T-helper 2 cell treated with Interferon-gamma antibody and Interleukin-4, amounts not matched to agents 100 ng/mL and 5 ng/mL, for 36 hours (primary cell): ENCODE measurements at regions not wholly inside any gene's neighbourhood (a gene's known extent, or its start where the extent isn't known, plus 50 kb on each side); places are given as distances from the start of the nearest gene placed in this dataset.

Experiments used
- intact Hi-C: fragments of 100-400 bp; cut with micrococcal nuclease; formaldehyde crosslinking; loops from one replicate; pipeline ENCODE4 v1.15.1; 2023

GRCh38 chr2:8462280-8462679 is 219.6 kb upstream of the ID2 start:
- intact Hi-C loops, result no loop called here

GRCh38 chr2:8462899-8463648 is 218.8 kb upstream of the ID2 start:
- intact Hi-C loops, result no loop called here

GRCh38 chr2:8465560-8465959 is 216.3 kb upstream of the ID2 start:
- intact Hi-C loops, result no loop called here

GRCh38 chr2:8469709-8470493 is 212.0 kb upstream of the ID2 start:
- intact Hi-C loops, result no loop called here

- intact Hi-C loops, result loop anchor here (2.0 kb wide), 1 partner anchor 16 kb away; no protein-coding TSS in a partner anchor
These were observed 209.1 kb upstream of the ID2 start for GRCh38 chr2:8472545-8473323.

GRCh38 chr2:8475349-8476031 is 206.4 kb upstream of the ID2 start:
- intact Hi-C loops, result loop anchor here (5.0 kb wide), 3 partner anchors 163 to 1038 kb away; partner anchors contain the start of gene ID2

GRCh38 chr2:8477552-8478470 is 204.0 kb upstream of the ID2 start:
- intact Hi-C loops, result loop anchor here (5.0 kb wide), 3 partner anchors 166 to 1041 kb away; partner anchors contain the start of gene ID2

GRCh38 chr2:8478471-8478793 is 203.4 kb upstream of the ID2 start:
- intact Hi-C loops, result loop anchor here (5.0 kb wide), 3 partner anchors 166 to 1041 kb away; partner anchors contain the start of gene ID2

GRCh38 chr2:8479298-8479697 is 202.6 kb upstream of the ID2 start:
- intact Hi-C loops, result loop anchor here (5.0 kb wide), 3 partner anchors 167 to 1042 kb away; partner anchors contain the start of gene ID2

- intact Hi-C loops, result loop anchor here (2.0 kb wide), 2 partner anchors 34 to 62 kb away; no protein-coding TSS in a partner anchor
These were observed 200.9 kb upstream of the ID2 start for GRCh38 chr2:8480915-8481314.

GRCh38 chr2:8481463-8482009 is 200.3 kb upstream of the ID2 start:
- intact Hi-C loops, result loop anchor here (2.0 kb wide), 2 partner anchors 33 to 61 kb away; no protein-coding TSS in a partner anchor

- intact Hi-C loops, result no loop called here
These were observed 199.4 kb upstream of the ID2 start for GRCh38 chr2:8482432-8482831.

GRCh38 chr2:8484502-8485283 is 197.2 kb upstream of the ID2 start:
- intact Hi-C loops, result no loop called here

GRCh38 chr2:8485736-8486135 is 196.1 kb upstream of the ID2 start:
- intact Hi-C loops, result no loop called here

GRCh38 chr2:8486141-8486540 is 195.7 kb upstream of the ID2 start:
- intact Hi-C loops, result no loop called here

GRCh38 chr2:8487461-8487932 is 194.4 kb upstream of the ID2 start:
- intact Hi-C loops, result no loop called here

- intact Hi-C loops, result no loop called here
These were observed 193.7 kb upstream of the ID2 start for GRCh38 chr2:8488001-8488738.

- intact Hi-C loops, result no loop called here
These were observed 192.6 kb upstream of the ID2 start for GRCh38 chr2:8489221-8489620.
